ENCODE measurements at regions not wholly inside any gene's neighbourhood (a gene's known extent, or its start where the extent isn't known, plus 50 kb on each side); places are given as distances from the start of the nearest gene placed in this dataset.
A peak's percentile ranks its signal among the peaks of the same experiment; 100 is the strongest.

DNA sequence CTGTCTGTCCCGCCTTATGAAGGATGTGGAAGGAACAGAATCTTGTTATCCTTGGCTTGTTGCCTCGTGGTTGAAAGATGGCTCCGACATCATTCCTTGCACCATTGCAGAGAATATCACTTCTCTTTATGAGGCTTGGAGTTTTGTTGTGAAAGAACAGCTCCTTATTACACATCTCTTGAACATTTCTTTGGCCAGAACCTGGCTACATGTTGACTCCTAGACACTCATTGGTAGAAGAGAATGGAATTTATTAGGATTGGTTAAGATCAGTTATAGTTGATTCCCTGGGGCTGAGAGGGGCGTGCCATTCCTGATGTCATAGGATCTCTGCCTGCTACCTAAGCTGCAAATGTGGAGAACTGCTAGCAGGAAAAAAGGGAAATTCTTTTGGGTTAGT is 180.5 kb upstream of the CTBP2 start:
- no peak overlapping the region for H3K4me3 ChIP-seq (ENCODE audit: low read depth, low read length)
- DNase-seq (ENCODE audit: low read depth) = peak; percentile 6
- TF ChIP-seq CTCF (IDR thresholded peaks at IDR 0.05; ENCODE audit: insufficient read depth, low read depth, low read length) = no peak

- DNase-seq (ENCODE audit: low read depth) = no peak
- peak; percentile 21 for TF ChIP-seq CTCF (IDR thresholded peaks at IDR 0.05; ENCODE audit: insufficient read depth, low read depth, low read length)
- H3K4me3 ChIP-seq (ENCODE audit: low read depth, low read length) = no peak overlapping the region
These were observed 177.1 kb upstream of the CTBP2 start for GRCh38 chr10:125337510-125337909.

- TF ChIP-seq CTCF (IDR thresholded peaks at IDR 0.05; ENCODE audit: insufficient read depth, low read depth, low read length) = no peak
- no peak for DNase-seq (ENCODE audit: low read depth)
- H3K4me3 ChIP-seq (ENCODE audit: low read depth, low read length) = no peak overlapping the region
These were observed 174.2 kb upstream of the CTBP2 start for GRCh38 chr10:125334545-125334944.

DNA sequence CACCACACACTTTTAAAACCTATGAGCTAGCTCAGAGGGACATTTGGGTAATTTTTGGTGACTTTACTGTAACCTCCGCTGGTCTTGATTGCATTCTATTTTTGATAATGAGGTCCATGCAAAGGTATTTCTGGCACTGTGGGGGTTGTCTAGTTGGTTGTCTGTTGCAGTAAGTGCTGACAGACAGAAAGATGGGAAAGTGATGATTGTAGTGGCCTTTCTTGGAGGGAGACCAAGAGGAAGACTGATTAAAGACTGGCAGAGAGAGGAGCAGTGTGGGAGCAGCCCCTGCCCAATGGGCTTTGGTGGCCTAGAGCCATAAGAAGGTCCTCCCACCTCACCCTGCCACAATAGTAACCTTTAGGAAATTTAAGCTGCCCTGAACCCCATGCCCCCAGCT is 173.4 kb upstream of the CTBP2 start:
- DNase-seq (ENCODE audit: low read depth) = no peak
- no peak for TF ChIP-seq CTCF (IDR thresholded peaks at IDR 0.05; ENCODE audit: insufficient read depth, low read depth, low read length)
- no peak overlapping the region for H3K4me3 ChIP-seq (ENCODE audit: low read depth, low read length)

DNA sequence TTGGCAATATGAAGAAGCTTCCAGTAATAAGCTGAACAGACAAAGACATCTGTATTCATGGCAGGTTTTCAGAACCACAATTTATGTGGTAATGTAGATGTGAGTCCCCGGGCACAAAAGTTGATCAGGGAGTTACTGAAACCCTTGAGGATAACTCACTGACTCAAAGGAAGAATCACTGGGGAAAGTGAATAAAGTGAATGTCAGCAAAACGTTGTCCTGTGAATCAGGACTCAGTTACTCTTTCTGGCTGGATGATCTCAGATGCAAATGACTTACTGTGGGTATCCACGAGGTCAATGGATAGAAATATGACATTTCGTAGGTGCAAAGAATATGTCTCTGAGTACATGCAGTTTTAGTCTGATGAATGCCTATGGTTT is 172.8 kb upstream of the CTBP2 start:
- no peak overlapping the region for H3K4me3 ChIP-seq (ENCODE audit: low read depth, low read length)
- no peak for TF ChIP-seq CTCF (IDR thresholded peaks at IDR 0.05; ENCODE audit: insufficient read depth, low read depth, low read length)
- DNase-seq (ENCODE audit: low read depth) = no peak

DNA sequence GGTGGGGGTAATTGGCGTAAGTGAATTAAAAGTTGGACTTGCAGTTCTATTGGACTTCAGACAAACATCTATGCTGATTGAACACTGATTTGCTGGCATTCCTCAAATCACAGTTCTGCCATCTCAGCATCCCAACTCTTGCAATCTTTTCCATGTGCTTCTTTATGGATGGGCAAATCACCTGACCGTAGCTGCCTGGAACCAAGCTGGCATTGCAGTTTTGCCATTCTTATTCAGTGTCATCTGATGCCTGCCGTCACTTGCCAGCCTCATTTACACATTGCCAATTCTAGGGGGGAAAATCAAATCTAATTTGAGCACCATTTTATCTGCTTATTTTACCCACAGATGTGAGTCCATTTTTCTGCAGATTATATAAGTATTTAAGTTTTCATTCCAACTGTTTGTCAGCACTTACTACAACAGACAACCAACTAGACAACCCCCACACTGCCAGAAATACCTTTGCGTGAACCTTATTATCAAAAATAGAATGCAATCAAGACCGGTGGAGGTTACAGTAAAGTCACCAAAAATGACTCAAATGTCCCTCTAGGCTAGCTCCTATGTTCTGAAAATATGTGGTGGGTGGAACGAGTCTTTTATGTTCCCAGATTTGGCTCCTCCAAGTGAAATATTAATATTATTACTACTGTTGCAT is 172.3 kb upstream of the CTBP2 start:
- DNase-seq (ENCODE audit: low read depth) = no peak
- no peak for TF ChIP-seq CTCF (IDR thresholded peaks at IDR 0.05; ENCODE audit: insufficient read depth, low read depth, low read length)
- no peak overlapping the region for H3K4me3 ChIP-seq (ENCODE audit: low read depth, low read length)

- no peak overlapping the region for H3K4me3 ChIP-seq (ENCODE audit: low read depth, low read length)
- TF ChIP-seq CTCF (IDR thresholded peaks at IDR 0.05; ENCODE audit: insufficient read depth, low read depth, low read length) = no peak
- DNase-seq (ENCODE audit: low read depth) = no peak
These were observed 170.7 kb upstream of the CTBP2 start for GRCh38 chr10:125331056-125331455.
